Erythroblast (primary cell): ENCODE measurements at regions not wholly inside any gene's neighbourhood (a gene's known extent, or its start where the extent isn't known, plus 50 kb on each side); places are given as distances from the start of the nearest gene placed in this dataset.
"Not testable (repeated sequence)": the region's sequence is repeated elsewhere in the genome, so short reads cannot be mapped to it uniquely, and the experiment has no call there.

Source experiments
- DNase-seq, 2 experiments: peaks; one replicate each; lab custom pipeline; 2025; lab: John Stamatoyannopoulos, UW
- GATA1 ChIP-seq: IDR thresholded peaks from 2 replicates; pipeline ENCODE4 v1.6.1; 2011; ENCODE audit warnings: low read depth, mild to moderate bottlenecking, control low read depth, low read length, moderate library complexity
- POLR2A ChIP-seq: IDR thresholded peaks from 2 replicates; pipeline ENCODE4 v1.6.1; 2011; ENCODE audit warnings: mild to moderate bottlenecking, low read length

- peak; percentile 7 to 10 for DNase-seq
- no peak for TF ChIP-seq GATA1
- TF ChIP-seq POLR2A, result no peak
Measured at GRCh38 chr12:33514893-33515292, 75.3 kb upstream of the SYT10 start.

DNA sequence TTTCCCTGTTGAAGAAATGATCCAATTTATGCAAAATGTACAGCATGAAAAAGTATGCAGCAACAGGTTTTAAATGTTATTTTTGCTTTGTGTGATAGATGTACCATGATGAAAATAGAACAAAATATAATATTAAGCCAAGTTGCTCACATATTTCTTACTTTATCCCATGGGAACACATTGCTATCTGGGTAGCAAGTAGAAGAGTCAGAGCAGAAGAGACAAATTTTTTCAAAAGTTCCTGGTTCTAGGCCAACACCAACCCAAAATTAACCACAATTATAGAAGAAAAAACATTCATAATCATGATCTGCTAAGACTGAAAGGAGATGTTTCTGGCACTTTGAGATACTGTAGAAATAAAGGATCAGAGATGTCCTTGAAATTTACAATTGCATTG is 79.9 kb upstream of the SYT10 start:
- TF ChIP-seq POLR2A (no peak), GATA1 (no peak)
- DNase-seq, result no peak

DNA sequence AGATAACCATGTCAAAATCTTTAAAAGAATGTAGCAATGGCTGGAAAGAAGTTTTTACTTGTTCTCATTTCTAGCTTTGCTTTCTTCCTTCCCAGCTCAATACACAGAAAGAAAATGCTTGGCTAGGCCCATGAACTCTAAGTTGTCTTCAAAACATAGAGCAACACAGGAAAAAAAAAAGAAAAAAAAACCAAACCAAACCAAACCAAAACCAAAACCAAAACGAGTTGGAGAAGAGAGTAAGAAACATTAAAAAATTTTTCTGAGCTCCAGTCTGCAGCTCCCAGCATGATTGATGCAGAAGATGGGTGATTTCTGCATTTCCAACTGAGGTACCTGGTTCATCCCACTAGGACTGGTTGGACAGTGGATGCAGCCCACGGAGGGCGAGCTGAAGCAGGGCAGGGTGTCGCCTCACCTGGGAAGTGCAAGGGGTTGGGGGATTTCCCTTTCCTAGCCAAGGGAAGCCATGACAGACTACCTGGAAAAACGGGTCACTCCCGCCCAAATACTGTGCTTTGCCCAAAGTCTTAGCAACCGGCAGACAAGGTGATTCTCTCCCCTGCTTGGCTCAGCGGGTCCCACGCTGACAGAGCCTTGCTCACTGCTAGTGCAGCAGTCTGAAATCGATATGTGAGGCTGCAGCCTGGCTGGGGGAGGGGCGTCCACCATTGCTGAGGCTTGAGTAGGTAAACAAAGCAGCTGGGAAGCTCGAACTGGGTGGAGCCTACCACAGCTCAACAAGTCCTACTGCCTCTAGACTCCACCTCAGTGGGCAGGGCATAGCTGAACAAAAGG is 81.1 kb upstream of the SYT10 start:
- DNase-seq, result not testable (repeated sequence)

- TF ChIP-seq GATA1 (no peak), POLR2A (no peak)
- no peak for DNase-seq
Measured at GRCh38 chr12:33529031-33529430, 89.4 kb upstream of the SYT10 start.

DNA sequence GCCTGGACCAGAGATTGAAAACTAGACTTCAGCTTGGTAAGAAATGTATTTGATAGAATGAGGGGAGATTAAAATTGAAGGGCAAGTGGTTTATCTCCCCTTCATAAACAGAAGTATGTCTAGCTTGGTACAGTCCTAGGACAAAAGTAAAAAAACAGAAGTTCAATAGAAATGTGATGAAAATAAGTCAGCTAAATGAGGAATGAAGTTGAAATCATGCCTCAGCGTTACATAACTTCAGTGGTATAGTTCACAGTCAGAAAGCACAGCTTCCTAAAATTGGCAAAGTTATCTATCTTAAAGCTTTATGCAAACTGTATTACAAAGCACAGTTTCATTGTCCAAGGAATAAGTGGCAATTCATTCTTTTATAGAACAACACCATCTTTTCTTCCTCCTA is 90.2 kb upstream of the SYT10 start:
- TF ChIP-seq POLR2A (no peak), GATA1 (no peak)
- DNase-seq, result no peak

GRCh38 chr12:33531261-33531660 is 91.6 kb upstream of the SYT10 start:
- TF ChIP-seq GATA1, result no peak
- TF ChIP-seq POLR2A, result no peak
- no peak for DNase-seq

GRCh38 chr12:33533527-33533926 is 93.9 kb upstream of the SYT10 start:
- DNase-seq, result no peak
- TF ChIP-seq GATA1 (no peak), POLR2A (no peak)

DNA sequence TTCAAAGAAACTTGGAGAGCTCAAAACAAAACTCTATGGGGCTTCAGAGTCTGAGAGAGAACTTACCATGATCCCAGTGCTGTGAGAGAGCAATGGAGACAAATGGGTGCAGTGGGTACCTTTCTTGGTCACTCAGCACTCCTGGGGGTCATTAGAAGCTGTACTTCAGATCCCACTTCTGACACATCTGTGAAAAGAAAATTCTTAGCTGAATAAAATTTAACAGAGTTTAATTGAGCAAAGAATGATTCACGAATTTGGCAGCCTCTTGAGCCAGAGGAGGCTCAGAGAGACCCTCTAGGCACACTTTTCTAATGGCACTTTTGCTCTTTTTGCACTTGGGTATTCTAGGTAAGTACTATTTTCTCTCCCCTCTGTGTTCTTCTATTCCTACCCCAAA is 96.8 kb upstream of the SYT10 start:
- TF ChIP-seq GATA1 (no peak), POLR2A (no peak)
- DNase-seq, result no peak

- TF ChIP-seq POLR2A (no peak), GATA1 (no peak)
- no peak for DNase-seq
Measured at GRCh38 chr12:33546004-33546403, 106.4 kb upstream of the SYT10 start.

- TF ChIP-seq POLR2A (no peak), GATA1 (no peak)
- DNase-seq, result no peak
Measured at GRCh38 chr12:33547084-33547483, 107.5 kb upstream of the SYT10 start.

GRCh38 chr12:33550214-33550613 is 110.6 kb upstream of the SYT10 start:
- DNase-seq, result not testable (repeated sequence)

DNA sequence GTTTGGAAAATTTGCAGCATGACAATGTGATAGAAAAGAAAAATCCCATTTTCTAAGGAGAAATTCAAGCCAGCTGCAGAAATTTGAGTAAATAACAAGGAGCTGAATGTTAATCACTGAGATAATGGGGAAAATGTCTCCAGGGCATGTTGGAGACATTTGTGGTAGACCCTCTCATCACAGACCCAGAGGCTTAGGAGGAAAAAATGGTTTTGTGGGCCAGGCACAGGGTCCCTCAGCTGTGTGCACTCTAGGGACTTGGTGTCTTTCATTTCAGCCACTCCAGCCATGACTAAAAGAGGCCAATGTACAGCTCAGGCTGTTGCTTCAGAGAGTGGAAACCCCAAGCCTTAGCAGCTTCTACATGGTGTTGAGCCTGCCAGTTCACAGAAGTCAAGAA is 111.4 kb upstream of the SYT10 start:
- DNase-seq, result no peak
- TF ChIP-seq POLR2A, result no peak
- TF ChIP-seq GATA1, result no peak

DNA sequence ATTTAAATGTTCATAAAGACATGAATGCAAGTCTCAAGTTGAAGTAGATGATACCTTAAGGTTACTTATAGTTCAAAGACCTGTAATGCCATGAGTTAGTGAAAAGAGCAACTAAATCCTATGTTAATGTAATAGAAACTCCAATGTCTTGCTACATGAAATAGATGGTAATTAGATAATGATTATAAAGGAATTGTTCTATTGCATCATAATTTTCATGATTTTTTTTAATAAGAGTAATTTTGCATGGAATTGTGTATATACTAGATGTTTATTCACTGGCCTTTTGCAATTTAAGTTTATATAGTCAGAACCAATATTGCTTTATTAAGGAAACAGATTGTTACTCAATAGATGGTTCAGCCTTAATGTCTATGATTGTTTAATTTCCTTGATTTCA is 115.5 kb upstream of the SYT10 start:
- TF ChIP-seq POLR2A (no peak), GATA1 (no peak)
- no peak for DNase-seq

GRCh38 chr12:33560653-33561208 is 121.1 kb upstream of the SYT10 start:
- no peak for TF ChIP-seq GATA1
- TF ChIP-seq POLR2A, result no peak
- no peak for DNase-seq

- TF ChIP-seq GATA1 (no peak), POLR2A (no peak)
Measured at GRCh38 chr12:33562401-33562800, 122.8 kb upstream of the SYT10 start.

DNA sequence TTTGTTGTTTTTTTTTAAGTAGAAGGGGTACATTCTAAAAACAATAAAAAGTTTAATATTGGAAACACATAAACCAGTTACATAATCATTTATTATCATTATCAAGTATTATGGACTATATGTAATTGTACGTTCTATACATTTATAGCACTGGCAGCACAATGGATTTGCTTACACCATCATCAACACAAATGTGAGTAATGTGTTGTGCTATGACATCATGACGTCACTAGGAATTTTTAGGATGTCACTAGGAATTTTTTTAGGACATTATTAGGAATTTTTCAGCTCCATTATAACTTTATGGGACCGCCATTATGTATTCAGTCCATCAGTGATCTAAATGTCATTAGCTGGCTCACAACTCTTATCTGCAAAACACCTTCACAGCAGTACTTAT is 126.8 kb upstream of the SYT10 start:
- no peak for DNase-seq
- TF ChIP-seq GATA1, result no peak
- no peak for TF ChIP-seq POLR2A

More at GRCh38 chr12:33562401-33562800, 122.8 kb upstream of the SYT10 start:
- no peak for DNase-seq
